Smooth muscle cell of the brain vasculature (primary cell): ENCODE measurements at regions not wholly inside any gene's neighbourhood (a gene's known extent, or its start where the extent isn't known, plus 50 kb on each side); places are given as distances from the start of the nearest gene placed in this dataset.
"Not testable (repeated sequence)": the region's sequence is repeated elsewhere in the genome, so short reads cannot be mapped to it uniquely, and the experiment has no call there.

ENCODE experiments used
- DNase-seq: peaks from one replicate; pipeline ENCODE4 v3.0.0-alpha.2; 2012; ENCODE audit warnings: low read depth, low spot score

DNA sequence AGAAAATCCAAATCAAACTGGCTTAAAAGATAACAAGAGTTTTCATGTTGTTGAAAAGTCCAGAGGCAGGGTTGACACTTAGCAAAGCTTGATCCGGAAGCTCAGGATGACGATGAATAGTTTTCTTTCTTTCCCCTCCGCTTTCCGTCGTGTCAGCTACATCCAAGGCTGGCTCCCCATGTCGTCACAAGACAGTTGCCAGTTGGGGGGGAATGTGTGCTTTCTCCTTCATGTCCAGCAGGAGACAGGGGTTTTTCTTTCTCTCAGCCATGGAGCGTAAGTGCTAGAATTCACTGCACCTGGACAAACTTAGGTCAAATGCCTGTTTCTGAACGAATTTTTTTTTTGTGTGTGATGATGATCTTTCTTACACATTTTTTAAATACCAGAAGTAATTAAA lies 273.8 kb upstream of the RGMA start:
- DNase-seq: no peak

DNA sequence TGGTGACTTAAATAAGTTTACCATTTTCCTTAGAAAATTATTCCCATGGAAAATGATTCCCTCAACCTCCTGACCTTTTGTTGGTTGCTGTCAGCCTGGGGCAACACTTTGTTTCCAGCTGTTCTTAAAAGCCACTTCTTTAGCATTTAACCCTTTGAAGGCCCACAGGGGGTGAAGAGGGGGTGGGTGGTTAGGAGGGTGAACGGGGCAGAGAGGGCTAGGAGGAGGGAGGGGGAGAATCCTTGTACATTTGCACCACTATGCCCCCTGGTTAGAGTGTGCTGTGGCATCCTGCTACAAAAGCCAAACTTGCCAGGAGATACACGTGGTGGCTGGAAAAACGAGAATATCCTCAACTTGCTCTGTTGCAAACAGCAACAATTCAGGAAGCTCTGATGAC lies 273.2 kb upstream of the RGMA start:
- no peak for DNase-seq

DNA sequence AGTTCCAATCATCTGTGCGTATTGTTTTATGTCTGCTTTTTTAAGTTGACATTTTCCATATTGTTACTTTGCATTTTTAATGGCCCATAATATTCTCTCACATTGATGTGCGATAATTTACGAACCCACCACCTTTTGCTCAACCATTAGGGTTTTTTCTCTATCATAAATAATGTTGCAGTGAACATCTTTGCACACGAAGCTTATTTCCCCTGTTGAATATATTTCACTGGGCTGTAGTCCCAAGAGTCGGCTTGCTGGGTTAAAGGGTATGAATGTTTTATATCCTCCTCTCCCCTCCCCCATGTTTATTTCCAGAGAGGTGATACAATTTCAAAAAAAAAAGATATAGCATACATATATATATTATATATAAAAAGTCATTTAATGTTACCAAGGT lies 272.7 kb upstream of the RGMA start:
- DNase-seq: no peak

DNA sequence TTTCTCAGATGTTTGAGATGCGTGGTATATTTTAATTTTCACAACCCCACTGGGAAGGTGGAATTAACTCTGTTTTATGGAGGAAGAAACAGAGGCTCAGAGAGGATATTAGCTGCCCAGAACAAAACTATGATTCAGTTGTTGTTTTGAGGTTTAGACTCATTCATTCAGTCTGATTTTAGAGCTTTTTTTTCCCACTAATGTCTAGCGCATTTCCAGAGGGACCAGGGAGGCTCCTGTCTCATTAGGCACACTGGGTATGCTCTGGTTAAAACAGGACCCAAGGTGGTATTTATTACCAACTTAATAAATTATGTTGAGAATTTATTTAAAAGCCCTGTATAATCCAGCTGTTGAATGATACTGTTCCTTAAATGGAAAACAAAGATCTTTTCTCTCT lies 272.0 kb upstream of the RGMA start:
- no peak for DNase-seq

DNA sequence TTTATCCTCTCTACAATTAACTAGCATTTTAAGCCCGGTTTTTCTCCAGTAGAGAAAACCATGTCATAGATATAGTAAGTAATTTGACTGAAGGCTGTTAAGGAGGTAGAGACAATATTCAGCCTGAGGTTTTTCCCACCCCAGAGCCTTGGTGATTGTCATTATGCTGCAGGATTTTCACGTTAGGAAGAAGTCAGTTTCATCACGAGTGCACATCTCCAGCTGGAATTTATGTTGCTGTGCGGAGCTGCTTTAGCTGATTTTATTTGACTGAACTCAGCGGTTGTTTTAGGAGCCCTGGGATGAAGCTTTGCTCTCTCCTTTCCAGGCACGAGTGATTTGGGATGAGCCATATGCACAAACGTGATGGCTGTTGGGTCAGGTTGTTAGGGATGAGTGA lies 271.3 kb upstream of the RGMA start:
- DNase-seq: no peak

DNA sequence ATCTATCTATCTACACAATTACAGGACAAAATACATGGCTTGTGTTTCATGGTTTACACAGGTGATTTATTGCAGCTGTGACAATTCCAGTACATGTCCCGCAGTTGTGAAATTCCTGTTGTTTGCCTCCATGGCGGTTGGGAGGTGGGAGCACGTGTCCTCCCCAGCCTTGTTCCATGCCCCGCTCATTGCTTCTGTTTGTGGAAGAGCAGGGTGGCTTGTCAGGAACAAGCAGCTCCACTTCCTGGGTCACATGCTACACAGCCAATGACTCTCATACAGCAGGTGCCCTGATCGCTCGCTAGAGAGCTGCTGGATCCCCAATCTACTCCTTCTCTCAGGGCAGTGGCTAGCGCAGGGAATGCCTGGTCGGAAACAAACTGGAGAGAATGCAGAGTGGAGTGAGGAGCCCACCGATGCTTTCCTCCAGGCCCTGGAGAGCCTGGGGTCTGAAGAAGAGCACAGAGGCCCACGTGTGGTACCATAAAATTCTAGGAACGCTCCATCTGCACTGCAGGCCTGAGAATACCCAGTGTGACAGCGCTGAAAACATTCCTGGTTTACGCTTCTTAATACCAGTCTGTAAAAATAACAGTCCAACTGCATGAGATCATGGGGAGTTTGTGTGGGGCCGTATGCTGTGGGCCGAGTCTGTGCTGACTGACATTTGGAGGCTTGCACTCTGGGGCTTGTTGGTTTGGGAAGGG lies 270.6 kb upstream of the RGMA start:
- no peak for DNase-seq

DNA sequence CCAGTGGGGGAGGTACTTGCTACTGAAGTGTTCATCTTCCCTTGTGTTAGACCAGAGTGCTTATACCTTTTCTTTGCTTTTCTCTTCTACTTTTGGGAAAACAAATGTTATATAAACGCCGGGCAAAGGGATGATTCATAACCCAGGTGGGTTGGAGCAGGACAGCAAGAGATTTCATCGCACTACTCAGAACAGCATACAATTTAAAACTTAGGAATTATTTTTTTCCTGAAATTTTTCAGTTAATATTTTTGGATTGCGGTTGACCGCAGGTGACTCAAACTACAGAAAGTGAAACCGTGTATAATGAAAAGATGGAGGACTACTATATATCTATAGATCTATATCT lies 270.0 kb upstream of the RGMA start:
- DNase-seq: no peak

DNA sequence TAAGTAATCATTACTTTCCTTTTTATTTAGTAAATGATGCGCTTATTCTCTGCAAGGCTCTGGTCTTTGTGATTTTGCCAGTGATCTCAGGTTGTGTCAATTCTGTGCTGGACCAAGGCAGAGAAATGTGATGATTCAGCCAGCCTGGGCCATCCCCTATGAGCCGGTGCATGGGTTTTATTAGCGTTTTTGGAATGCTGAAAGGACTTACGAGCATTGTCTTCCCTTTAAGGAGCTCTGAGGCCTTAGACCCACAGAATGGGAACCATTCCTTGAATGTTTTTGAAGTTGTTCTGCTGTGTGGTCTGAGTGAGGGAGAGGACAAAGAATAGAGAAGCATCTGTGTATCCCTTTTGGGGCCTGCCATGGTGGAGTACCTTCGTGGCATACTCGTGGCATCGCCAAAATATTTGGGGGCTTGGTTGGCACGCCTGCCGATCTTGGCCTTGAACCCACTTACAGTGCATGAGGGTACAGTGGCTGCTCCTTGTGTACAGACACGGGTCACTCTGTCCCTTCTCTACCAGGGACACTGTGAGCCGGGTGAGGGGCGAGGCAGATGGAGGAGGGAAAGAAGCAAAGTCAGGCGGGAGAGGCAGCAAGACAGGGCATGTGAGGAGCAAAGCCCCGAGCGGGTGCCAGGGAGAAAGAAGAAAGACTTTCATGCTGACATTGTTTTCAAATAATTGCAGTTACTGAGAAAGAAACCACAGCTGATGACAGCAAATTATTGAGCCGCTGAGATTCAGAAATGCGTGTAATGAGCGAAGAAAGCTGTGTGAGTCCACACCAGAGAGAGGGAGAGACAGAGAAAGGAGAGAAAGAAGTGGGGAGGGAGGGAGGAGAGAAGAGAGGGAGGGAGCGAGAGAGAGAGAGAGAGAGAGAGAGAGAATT lies 269.4 kb upstream of the RGMA start:
- no peak for DNase-seq

DNA sequence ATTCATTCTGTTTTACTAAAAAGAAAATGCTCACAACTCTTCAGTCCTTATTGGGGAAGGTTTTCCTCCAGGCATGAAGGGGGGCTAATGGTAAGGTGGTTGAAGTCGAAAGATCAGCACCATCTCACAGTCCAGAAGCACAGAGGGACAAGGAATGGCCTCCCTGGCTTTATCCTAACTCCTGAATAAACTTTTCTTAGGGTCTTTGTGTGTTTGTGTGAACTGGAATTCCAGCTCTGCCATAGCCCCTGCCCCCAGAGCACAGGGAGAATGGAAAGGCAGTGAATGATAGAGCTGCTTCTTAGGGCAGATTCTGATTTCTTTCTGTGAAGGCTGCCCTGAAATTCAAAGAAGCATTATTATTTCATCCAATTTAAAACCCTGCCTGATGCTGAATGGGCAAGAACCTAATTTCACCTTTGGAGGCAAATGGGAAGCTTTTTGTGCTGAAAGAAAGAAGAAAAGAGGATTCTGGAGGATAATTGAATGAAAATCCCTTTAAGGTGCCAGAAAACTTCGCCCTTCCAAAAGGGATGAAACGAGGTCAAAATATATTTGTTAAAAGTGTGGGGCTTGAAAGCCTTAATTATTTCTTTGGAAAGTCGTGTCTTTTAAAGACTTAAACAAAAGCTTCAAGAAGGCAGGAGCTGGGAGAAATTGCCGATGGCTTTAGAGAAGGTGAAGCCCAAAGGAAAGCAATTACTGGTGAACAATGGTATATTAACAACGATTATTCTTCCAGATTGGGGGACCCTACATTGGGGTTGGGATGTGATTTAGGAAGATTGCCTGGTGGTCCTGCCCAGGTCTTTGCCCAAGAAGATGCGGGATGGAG lies 259.9 kb upstream of the RGMA start:
- no peak for DNase-seq

DNA sequence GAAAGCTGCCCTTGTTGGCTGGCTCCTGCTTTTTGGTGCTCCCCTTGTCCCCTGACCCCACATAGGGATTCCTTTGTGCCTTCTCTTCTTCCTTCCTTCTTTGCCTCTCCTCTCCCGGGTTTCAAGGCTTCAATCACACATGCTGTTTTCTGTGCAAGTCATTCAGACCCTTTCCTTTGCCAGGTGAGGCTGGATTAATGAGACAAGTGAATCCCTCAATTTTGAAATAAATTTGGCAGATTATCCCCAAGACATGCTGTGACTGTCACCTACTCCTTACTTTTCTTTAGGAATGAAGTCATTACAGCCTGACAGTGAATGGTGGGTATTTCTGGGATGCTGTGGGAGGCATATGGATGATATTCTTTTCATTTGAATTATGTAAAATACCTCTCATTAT lies 259.0 kb upstream of the RGMA start:
- DNase-seq: no peak

DNA sequence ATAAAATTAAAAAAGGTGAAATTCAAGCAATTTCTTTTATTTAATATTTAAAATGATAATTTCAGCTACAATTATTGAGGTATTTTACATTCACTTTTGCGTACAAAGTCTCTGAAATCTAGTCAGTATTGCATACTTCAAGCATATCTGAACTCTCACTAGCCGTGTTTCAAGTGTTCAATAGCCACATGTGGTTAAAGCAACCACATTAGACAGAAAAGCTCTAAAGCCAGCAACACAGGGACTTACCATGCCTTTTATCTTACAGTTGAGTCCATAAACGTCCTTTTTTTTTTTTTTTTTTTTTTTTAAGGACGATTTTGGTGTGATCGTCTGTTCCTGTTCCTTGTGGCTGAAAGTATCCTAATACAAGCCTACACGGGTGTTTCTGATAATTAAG lies 257.0 kb upstream of the RGMA start:
- DNase-seq: no peak

DNA sequence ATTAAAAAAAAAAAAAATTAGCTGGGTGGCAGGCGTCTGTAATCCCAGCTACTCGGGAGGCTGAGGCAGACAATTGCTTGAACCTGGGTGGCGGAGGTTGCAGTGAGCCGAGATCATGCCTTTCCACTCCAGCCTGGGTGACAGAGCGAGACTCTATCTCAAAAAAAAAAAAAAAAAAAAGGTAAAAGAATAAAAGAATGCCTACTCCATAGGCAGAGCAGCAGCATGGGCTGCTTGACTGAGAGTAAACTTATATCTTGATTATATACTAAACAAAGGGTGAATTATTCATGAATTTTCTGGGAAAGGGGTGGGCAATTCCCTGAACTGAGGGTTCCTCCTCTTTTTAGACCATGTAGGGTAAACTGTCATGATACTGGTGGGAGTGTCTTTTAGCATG lies 254.4 kb upstream of the RGMA start:
- DNase-seq: not testable (repeated sequence)

DNA sequence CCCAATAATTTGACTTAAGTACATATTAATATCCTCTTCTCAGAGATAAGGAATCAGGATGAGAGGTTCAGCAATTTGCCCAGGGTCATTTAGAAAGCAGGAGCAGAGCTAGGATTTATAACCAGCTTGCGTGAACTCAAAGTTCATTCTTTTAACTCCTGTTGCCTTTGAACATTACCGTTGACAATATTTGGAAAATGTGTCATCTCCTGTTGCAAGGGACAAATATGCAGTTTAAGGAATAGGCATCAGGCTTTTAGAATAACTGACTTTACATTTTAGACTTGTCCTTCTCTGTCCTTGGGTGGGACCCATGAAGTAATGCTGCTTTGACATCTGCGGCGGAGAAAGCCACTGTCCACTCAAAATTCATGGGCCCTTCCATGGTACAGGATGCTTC lies 252.2 kb upstream of the RGMA start:
- DNase-seq: no peak

DNA sequence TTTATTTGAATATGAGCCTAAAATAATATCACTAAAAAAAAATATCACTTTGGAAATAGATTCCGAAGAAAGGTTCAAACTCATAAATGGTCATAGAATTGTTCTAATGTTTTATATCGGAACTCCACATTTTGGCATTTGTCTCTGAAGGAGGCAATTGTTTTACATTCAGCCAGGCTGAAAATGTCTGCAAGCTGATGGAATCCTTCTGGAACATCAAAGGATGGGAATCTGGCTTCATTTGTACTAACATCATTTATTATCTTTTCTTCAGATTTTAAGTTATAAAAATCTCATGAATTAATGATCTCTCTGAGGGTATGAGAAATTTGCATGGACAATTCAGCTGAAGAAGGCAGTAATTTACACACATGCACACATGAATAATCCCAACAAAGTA lies 251.4 kb upstream of the RGMA start:
- DNase-seq: no peak

DNA sequence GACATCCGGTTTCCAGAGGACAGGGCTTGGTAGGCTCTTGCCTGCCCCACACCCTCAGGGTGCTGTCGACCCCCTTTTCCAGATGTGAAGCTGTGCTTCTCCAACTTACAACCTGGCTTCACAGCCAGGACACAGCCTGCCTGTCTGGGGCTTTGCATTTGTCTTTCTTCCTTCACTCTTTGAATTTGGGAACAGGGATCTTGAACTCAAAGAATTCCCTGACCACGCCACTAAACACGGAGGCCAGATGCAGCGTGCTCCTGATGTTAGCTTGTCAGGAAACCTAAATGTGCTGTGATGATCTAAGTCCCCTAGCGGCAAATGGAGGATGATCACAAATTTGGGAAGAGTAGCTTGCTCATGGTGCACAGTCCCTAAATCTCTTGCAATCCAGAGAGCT lies 244.8 kb upstream of the RGMA start:
- DNase-seq: no peak

DNA sequence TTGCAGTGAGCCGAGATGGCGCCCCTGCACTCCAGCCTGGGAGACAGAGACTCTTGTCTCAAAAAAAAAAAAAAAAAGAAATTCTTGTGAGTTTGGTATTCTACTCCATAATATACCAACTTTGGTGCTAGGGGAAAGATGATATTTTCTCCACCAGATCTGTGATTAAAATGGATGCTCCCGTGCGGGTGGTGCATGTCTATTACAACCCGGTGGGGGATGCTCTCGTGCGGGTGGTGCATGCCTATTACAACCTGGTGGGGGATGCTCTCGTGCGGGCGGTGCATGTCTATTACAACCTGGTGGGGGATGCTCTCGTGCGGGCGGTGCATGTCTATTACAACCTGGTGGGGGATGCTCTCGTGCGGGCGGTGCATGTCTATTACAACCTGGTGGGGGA lies 244.1 kb upstream of the RGMA start:
- not testable (repeated sequence) for DNase-seq

DNA sequence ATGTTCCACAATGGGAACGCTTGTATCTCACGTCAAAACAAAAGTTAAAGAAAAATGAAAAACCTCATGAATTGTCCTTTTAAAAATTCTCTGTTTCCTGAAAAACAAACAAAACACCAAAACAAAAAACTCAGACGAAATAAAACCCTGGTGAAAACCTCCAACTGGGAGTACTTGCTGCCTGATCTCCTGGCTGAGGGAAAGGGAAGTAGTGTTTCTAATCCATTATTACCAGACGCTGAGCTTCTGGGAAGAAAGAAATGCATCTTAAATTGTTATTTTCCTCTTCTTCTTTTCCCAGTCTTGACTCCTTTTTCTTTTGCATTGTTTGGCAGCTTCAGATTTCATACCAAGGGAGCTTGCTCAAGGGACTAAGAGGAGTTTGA lies 243.2 kb upstream of the RGMA start:
- DNase-seq: no peak

DNA sequence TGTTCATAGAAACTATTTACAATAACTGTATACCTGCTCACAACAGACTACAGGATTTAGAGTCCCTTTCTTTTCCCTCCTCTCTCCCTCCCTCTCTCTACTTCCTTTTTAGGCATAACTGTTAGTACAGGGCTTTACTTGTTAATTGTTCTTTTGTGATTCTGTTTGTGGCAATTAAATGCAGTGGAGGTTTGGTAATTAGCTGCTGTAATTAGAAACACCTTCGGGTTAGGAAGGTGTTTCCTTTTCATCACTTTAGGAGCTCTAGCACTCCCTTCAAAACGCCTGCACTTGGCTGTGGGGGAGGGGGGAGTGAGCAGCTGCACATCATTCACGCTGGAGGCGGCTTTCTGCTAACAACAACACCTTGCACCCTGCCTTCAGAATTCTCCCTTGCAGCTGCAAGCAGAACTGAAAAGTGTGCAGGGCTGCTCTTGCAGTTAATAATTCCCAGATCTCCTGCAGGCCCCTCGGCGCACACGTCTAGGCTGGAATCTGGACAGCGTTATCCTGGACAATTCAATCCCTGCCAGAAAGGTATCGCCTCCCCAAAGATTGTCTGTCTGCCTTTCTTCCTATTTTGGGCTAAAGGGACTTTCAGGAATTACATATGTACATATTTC lies 242.6 kb upstream of the RGMA start:
- DNase-seq: no peak

DNA sequence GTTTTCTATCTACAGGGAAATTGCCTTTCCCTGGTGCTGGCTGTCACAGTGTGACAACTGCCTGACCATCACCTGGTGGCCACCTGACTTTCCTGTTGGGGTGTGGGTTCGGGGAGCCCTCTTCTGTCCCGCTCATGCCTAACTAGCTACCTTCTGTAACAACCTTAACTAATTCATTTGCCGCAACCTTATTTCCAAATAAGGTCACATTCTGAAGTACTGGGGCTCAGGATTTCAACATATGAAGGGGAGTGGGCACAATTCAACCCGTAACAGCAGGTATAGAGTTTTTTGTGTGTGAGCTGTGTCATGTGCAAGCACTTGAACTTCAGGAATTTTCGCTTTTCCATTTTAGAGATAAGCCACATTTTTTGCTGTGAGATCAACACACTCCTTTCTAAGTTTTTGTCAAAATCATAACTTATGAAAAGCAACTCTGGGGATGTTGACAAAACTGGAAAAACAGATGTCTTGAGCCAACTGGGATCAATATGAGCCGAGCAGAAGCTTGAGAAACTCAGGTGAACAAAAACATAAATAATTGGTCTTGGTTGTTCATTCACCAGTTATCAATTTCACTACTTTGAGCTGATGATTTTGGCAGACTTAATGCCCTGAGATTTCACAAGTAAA lies 242.0 kb upstream of the RGMA start:
- DNase-seq: no peak

DNA sequence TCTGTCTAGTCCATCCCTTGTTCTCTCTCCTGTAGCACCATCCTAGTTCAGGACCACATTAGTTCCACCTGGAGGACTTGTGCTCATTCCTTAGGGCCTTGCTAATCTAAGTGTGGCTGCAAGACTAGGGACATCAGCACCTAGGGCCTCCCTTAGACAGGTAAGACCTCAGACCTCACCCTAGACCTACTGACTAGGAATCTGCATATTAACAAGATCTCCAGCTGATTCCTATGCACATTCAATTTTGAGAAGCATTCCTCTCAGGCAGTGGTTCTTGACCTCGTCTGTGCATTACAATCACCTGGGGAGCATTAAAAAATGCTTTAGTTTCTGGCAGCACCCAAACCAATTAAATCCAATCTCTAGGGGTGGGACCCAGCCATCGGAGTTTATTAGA lies 238.4 kb upstream of the RGMA start:
- no peak for DNase-seq

DNA sequence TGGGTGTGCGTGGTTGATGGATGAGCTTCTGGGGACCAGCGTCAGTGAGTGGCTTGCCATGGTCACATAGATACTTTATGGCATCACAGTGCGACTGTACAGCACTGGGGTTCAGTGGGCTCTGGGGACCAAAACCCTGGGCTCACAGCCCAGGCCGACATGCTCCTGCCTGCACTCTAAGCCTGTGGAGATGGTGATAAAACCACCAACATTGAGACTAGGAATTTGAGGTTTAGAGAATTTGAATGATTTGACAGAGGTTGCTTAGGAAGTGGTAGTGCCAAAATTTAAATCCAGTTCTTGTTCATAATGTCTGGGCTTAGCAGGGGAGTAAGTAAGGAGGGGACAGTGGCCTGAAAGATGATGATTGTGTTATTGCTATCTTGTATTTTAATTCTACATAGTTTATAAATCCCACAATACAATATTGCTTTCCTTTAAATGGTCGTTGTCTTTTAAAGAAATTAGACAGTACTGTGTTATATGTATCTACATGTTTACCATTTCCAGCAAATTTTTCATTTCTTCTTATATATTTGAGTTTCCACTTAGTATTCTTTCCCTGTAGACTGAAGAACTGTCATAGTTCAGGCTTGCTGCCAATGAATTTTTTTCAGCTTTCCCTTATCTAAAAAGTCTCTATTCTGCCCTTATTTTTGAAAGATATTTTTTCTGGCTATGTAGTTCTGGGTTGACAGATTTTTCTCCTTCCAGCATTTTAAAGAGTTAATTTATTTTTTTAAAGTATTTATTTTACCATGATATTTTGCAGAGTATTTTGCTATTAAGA lies 235.4 kb upstream of the RGMA start:
- no peak for DNase-seq
